GM21528 (cell line): ENCODE measurements at regions not wholly inside any gene's neighbourhood (a gene's known extent, or its start where the extent isn't known, plus 50 kb on each side); places are given as distances from the start of the nearest gene placed in this dataset.
"Not testable (repeated sequence)": the region's sequence is repeated elsewhere in the genome, so short reads cannot be mapped to it uniquely, and the experiment has no call there.

Experiments used
- ATAC-seq: cut with Tn5 transposase; IDR thresholded peaks from one replicate; pipeline ENCODE4 v1.9.1; 2021; ENCODE audit warnings: mild to moderate bottlenecking, moderate library complexity; ENCODE audit not compliant: unreplicated experiment, low FRiP score

GRCh38 chr15:66959066-66959465 is 106.3 kb upstream of the SMAD3 start:
- ATAC-seq, result no peak

GRCh38 chr15:66959875-66960274 is 105.5 kb upstream of the SMAD3 start:
- ATAC-seq, result no peak

GRCh38 chr15:66960519-66960918 is 104.9 kb upstream of the SMAD3 start:
- ATAC-seq, result no peak

GRCh38 chr15:66961407-66961884 is 104.0 kb upstream of the SMAD3 start:
- no peak for ATAC-seq

GRCh38 chr15:66961901-66962300 is 103.5 kb upstream of the SMAD3 start:
- ATAC-seq, result no peak

- ATAC-seq, result no peak
Measured at GRCh38 chr15:66962522-66962921, 102.9 kb upstream of the SMAD3 start.

- ATAC-seq, result no peak
Measured at GRCh38 chr15:66963084-66963483, 102.3 kb upstream of the SMAD3 start.

- no peak for ATAC-seq
Measured at GRCh38 chr15:66963710-66964109, 101.7 kb upstream of the SMAD3 start.

- ATAC-seq, result no peak
Measured at GRCh38 chr15:66964111-66964738, 101.2 kb upstream of the SMAD3 start.

GRCh38 chr15:66964791-66965190 is 100.6 kb upstream of the SMAD3 start:
- no peak for ATAC-seq

GRCh38 chr15:66965201-66965900 is 100.1 kb upstream of the SMAD3 start:
- no peak for ATAC-seq

- no peak for ATAC-seq
Measured at GRCh38 chr15:66966256-66966655, 99.1 kb upstream of the SMAD3 start.

- ATAC-seq, result no peak
Measured at GRCh38 chr15:66968806-66969596, 96.4 kb upstream of the SMAD3 start.

GRCh38 chr15:66974131-66974530 is 91.3 kb upstream of the SMAD3 start:
- ATAC-seq, result not testable (repeated sequence)

- not testable (repeated sequence) for ATAC-seq
Measured at GRCh38 chr15:66976106-66976640, 89.2 kb upstream of the SMAD3 start.

- ATAC-seq, result not testable (repeated sequence)
Measured at GRCh38 chr15:66980326-66980725, 85.1 kb upstream of the SMAD3 start.

GRCh38 chr15:66981771-66982170 is 83.6 kb upstream of the SMAD3 start:
- ATAC-seq, result no peak

- ATAC-seq, result no peak
Measured at GRCh38 chr15:66982250-66982649, 83.2 kb upstream of the SMAD3 start.

GRCh38 chr15:66982816-66983215 is 82.6 kb upstream of the SMAD3 start:
- ATAC-seq, result no peak

GRCh38 chr15:66985653-66986052 is 79.7 kb upstream of the SMAD3 start:
- no peak for ATAC-seq

- ATAC-seq, result no peak
Measured at GRCh38 chr15:66986951-66987350, 78.5 kb upstream of the SMAD3 start.
